ENCODE measurements at regions not wholly inside any gene's neighbourhood (a gene's known extent, or its start where the extent isn't known, plus 50 kb on each side); places are given as distances from the start of the nearest gene placed in this dataset.
A peak's percentile ranks its signal among the peaks of the same experiment; 100 is the strongest.
"Not testable (repeated sequence)": the region's sequence is repeated elsewhere in the genome, so short reads cannot be mapped to it uniquely, and the experiment has no call there.

- H3K4me1 Mint-ChIP-seq, H3K9me3 Mint-ChIP-seq, H3K4me3 Mint-ChIP-seq, H3K27me3 Mint-ChIP-seq, H3K27ac Mint-ChIP-seq, ATAC-seq, DNase-seq: not testable (repeated sequence)
Observed at GRCh38 chr19:23984911-23985310, 70.2 kb downstream of the ZNF726 start.

GRCh38 chr19:23986623-23987022, 71.9 kb downstream of the ZNF726 start:
- no peak for DNase-seq
- Mint-ChIP-seq H3K27ac (no peak overlapping the region), H3K27me3 (no peaks in the 10 kb centered on the region), H3K9me3 (peaks cover 0 to 2% of the 10 kb centered on the region in 2 donors), H3K4me3 (no peak overlapping the region), H3K4me1 (peaks cover 2% of the 10 kb centered on the region)
- no peak for ATAC-seq

- no peak overlapping the region for H3K27ac Mint-ChIP-seq
Observed at GRCh38 chr19:23991170-23991569, 76.5 kb downstream of the ZNF726 start.

GRCh38 chr19:23992348-23992747, 77.7 kb downstream of the ZNF726 start:
- H3K27ac Mint-ChIP-seq = no peak overlapping the region
- no peaks in the 10 kb centered on the region for H3K27me3 Mint-ChIP-seq
- peaks cover 32 to 35% of the 10 kb centered on the region in 2 donors for H3K9me3 Mint-ChIP-seq
- DNase-seq = no peak
- ATAC-seq = peak; percentile 72
- H3K4me3 Mint-ChIP-seq = no peak overlapping the region
- peaks cover 12% of the 10 kb centered on the region for H3K4me1 Mint-ChIP-seq

More at GRCh38 chr19:23991170-23991569, 76.5 kb downstream of the ZNF726 start:
- peaks cover 20 to 24% of the 10 kb centered on the region in 2 donors for H3K9me3 Mint-ChIP-seq
- no peak for DNase-seq
- ATAC-seq = no peak
- H3K4me3 Mint-ChIP-seq = no peak overlapping the region
- no peaks in the 10 kb centered on the region for H3K27me3 Mint-ChIP-seq
- H3K4me1 Mint-ChIP-seq = peaks cover 12% of the 10 kb centered on the region

- no peak overlapping the region for H3K4me3 Mint-ChIP-seq
- peaks cover 43 to 45% of the 10 kb centered on the region in 2 donors for H3K9me3 Mint-ChIP-seq
- DNase-seq (no peak), ATAC-seq (no peak)
- peaks cover 12% of the 10 kb centered on the region for H3K4me1 Mint-ChIP-seq
- no peak overlapping the region for H3K27ac Mint-ChIP-seq
- no peaks in the 10 kb centered on the region for H3K27me3 Mint-ChIP-seq
Observed at GRCh38 chr19:23993440-23993839, 78.8 kb downstream of the ZNF726 start.

- no peaks in the 10 kb centered on the region for H3K27me3 Mint-ChIP-seq
- no peak overlapping the region for H3K4me3 Mint-ChIP-seq
- peak overlapping the region in 1 of 2 donors; percentile 74 for H3K27ac Mint-ChIP-seq
- DNase-seq (peak in 1 of 2 donors; percentile 9), ATAC-seq (no peak)
- H3K9me3 Mint-ChIP-seq = peaks cover 61 to 74% of the 10 kb centered on the region in 2 donors
- peaks cover 11% of the 10 kb centered on the region for H3K4me1 Mint-ChIP-seq
Observed at GRCh38 chr19:23996549-23996948, 81.9 kb downstream of the ZNF726 start.

GRCh38 chr19:23998568-23998967, 83.9 kb downstream of the ZNF726 start:
- Mint-ChIP-seq H3K27me3 (no peaks in the 10 kb centered on the region), H3K27ac (no peak overlapping the region), H3K9me3 (peaks cover 57 to 83% of the 10 kb centered on the region in 2 donors), H3K4me1 (no peaks in the 10 kb centered on the region), H3K4me3 (no peak overlapping the region)
- ATAC-seq (no peak), DNase-seq (no peak)

- ATAC-seq = no peak
- no peaks in the 10 kb centered on the region for H3K27me3 Mint-ChIP-seq
- H3K4me1 Mint-ChIP-seq = no peaks in the 10 kb centered on the region
- H3K9me3 Mint-ChIP-seq = peaks cover 50 to 76% of the 10 kb centered on the region in 2 donors
- H3K4me3 Mint-ChIP-seq = no peak overlapping the region
- no peak overlapping the region for H3K27ac Mint-ChIP-seq
- DNase-seq = no peak
Observed at GRCh38 chr19:23999821-24000610, 85.3 kb downstream of the ZNF726 start.

- Mint-ChIP-seq H3K4me1 (no peaks in the 10 kb centered on the region), H3K27me3 (no peaks in the 10 kb centered on the region), H3K9me3 (peaks cover 43 to 70% of the 10 kb centered on the region in 2 donors), H3K27ac (no peak overlapping the region), H3K4me3 (no peak overlapping the region)
- no peak for ATAC-seq
- no peak for DNase-seq
Observed at GRCh38 chr19:24000656-24001055, 86.0 kb downstream of the ZNF726 start.

GRCh38 chr19:24002256-24002945, 84.6 kb upstream of the ZNF254 start:
- Mint-ChIP-seq H3K27me3 (no peaks in the 10 kb centered on the region), H3K9me3 (peaks cover 27 to 52% of the 10 kb centered on the region in 2 donors), H3K4me1 (no peaks in the 10 kb centered on the region), H3K27ac (no peak overlapping the region), H3K4me3 (no peak overlapping the region)
- DNase-seq (no peak), ATAC-seq (peak; percentile 39)

GRCh38 chr19:24003537-24003936, 83.5 kb upstream of the ZNF254 start:
- H3K27me3 Mint-ChIP-seq = no peaks in the 10 kb centered on the region
- H3K9me3 Mint-ChIP-seq = peaks cover 17 to 41% of the 10 kb centered on the region in 2 donors
- no peaks in the 10 kb centered on the region for H3K4me1 Mint-ChIP-seq
- DNase-seq (no peak), ATAC-seq (no peak)
- H3K27ac Mint-ChIP-seq = no peak overlapping the region
- H3K4me3 Mint-ChIP-seq = no peak overlapping the region

GRCh38 chr19:24004166-24004565, 82.8 kb upstream of the ZNF254 start:
- Mint-ChIP-seq H3K4me1 (no peaks in the 10 kb centered on the region), H3K27ac (no peak overlapping the region), H3K9me3 (peaks cover 12 to 34% of the 10 kb centered on the region in 2 donors), H3K4me3 (no peak overlapping the region), H3K27me3 (no peaks in the 10 kb centered on the region)
- no peak for ATAC-seq
- DNase-seq = no peak

GRCh38 chr19:24029941-24030636, 56.9 kb upstream of the ZNF254 start:
- DNase-seq (no peak), ATAC-seq (no peak)
- Mint-ChIP-seq H3K4me3 (no peak overlapping the region), H3K9me3 (no peaks in the 10 kb centered on the region), H3K27me3 (no peaks in the 10 kb centered on the region), H3K27ac (no peak overlapping the region), H3K4me1 (peaks cover 29% of the 10 kb centered on the region)

GRCh38 chr19:24032651-24033050, 54.3 kb upstream of the ZNF254 start:
- Mint-ChIP-seq H3K4me3 (peak overlapping the region; percentile 99 to 100), H3K9me3 (no peaks in the 10 kb centered on the region), H3K27ac (peak overlapping the region; percentile 34 to 88), H3K27me3 (no peaks in the 10 kb centered on the region), H3K4me1 (peaks cover 52% of the 10 kb centered on the region)
- DNase-seq (peak in 1 of 2 donors; percentile 4), ATAC-seq (no peak)

- Mint-ChIP-seq H3K27me3 (no peaks in the 10 kb centered on the region), H3K27ac (peak overlapping the region; percentile 99 to 100), H3K4me1 (peaks cover 52% of the 10 kb centered on the region), H3K9me3 (no peaks in the 10 kb centered on the region), H3K4me3 (peak overlapping the region; percentile 99 to 100)
- ATAC-seq (peak; percentile 99), DNase-seq (peak; percentile 66 to 85)
Observed at GRCh38 chr19:24033301-24033962, 53.6 kb upstream of the ZNF254 start.

Measured in stimulated activated naive CD8-positive, alpha-beta T cell treated with anti-CD3 and anti-CD28 coated beads, Interleukin-15, amount 100 ng/mL, for 72 hours (primary cell).